GM21529 (cell line): ENCODE measurements at regions not wholly inside any gene's neighbourhood (a gene's known extent, or its start where the extent isn't known, plus 50 kb on each side); places are given as distances from the start of the nearest gene placed in this dataset.

Source experiments
- ATAC-seq: cut with Tn5 transposase; IDR thresholded peaks from one replicate; pipeline ENCODE4 v1.9.1; 2021; ENCODE audit not compliant: unreplicated experiment

DNA sequence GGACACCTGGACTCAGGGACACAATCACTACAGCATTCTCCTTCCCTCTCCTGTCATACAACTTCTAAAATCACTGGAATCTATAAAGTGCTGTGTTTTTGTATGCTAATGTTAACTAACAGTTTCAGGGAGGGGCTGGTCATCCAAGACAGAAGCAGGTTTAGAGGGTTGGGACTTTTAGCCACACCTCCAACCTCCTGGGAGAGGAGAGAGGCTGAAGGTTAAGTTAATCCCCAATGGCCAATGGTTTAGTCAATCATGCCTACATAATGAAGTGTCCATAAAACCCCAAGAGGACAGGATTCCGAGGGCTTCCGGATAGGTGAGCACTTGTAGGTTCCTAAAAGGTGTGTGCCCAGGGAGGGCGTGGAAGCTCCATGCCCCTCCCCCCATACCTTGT, 219.3 kb upstream of the CTNNB1 start:
- no peak for ATAC-seq

DNA sequence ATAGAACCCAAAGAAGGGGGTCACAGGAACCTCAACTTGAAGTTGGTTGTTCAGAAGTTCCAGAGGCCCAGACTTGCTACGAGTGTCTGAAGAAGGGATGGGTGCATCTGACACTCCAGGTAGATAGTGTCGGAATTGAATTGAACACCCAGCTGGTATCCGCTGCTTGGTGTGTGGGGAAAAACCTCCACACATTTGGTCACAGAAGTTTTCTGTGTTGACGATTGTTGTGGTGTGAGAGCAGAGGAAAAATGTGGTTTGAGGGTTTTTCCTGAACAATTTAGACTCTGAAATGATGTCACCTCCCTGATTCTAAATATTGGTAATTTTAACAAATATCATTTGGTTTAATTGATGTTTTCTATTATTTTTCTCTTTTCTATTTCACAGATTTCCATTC, 218.8 kb upstream of the CTNNB1 start:
- no peak for ATAC-seq

DNA sequence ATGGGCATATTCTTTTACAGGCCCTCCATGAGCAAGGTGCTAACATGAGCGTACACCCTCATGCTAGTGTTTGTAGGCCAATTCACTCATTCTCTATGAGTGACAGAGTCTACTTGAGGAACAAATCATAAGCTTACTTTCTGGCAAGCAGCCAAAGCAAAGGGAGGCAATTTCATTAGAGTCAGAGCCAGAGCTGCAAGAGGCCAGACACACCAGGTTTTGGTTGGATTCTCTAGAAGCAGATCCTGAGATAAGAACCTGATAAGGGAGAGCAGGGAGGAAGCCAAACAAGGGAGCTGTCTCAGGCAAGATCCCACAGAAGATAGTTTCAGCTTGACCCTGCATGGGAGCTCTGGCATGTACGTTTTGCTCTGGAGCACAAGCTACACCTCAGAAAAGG, 214.1 kb upstream of the CTNNB1 start:
- no peak for ATAC-seq

DNA sequence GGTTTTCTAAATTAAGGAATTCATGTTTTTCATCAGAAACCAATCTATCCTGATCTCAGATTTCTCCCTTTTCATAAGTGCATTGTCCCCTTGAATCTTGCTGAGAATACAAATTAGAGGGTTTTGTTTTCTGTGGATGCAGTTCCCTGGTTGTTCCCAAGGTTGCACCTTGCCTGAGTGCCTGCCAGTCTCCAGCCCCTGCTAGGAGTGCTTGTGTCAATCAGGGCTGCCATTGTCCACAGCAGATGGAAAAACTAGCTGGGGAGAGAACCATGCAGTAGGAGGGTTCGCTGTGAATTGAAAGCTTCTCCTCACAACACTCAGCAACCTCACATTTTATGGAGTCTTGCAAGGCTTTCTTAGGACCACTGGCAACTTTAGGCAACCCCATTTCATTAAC, 210.8 kb upstream of the CTNNB1 start:
- ATAC-seq: no peak

DNA sequence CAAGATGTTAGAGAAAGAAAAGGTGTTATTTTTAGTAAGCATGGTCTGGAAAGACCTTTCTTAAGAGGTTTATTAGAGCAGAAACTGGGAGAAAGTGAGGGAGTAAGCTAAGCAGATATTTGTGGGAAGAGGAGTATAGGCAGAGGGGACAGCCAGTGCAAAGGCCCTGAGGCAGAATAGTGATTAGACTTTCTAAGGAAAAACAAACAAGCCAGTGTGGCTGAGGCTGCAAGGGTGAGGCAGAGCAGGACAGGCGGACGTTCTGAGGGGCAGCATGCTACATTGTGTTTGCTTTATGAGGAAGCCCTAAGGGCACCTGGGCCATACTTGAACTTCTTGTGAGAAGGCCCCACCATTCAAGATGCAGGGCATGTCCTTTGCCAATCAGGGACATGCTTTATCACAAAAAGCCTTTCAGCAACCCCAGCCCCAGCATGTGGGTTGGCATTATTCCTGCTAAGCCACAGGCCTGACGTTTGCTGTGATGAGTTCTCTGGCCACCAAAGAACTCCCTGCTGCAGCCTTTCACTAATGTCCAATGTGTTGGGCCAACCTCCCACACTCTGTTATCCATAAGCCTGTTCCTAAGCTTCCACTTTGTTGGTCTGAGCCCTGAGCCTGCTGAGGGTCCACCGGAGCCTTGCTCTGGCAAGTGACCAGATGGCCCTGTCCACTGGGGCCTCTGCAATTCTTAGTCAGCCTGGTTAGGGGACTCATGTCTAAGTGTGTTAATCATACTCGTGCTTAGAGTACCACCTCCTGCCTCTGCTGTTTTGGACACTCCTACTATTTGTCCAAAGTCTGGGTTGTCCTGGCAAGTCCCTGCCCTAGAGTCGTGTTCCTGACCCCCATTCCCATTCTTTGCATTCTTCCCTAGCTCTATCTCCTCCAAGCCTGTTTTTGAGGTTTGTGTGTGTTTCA, 209.9 kb upstream of the CTNNB1 start:
- no peak for ATAC-seq

DNA sequence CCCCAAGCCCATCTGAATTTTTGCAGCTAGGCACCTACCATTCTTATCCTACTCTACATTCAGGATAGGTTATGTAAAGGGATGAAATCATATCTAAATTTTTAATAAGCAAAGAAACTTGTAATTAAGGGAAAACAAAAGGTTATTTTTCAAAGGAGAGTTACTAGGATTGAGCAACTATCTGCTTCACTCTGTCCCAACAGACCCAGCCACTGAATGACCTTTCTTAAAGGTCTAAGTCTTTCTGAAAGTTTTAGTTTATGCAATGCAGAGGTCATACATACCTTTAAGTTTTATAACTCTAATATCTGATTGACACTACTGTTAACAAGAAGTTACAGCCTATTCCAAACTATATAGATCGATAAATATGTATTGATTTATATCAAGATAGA, 209.2 kb upstream of the CTNNB1 start:
- no peak for ATAC-seq

DNA sequence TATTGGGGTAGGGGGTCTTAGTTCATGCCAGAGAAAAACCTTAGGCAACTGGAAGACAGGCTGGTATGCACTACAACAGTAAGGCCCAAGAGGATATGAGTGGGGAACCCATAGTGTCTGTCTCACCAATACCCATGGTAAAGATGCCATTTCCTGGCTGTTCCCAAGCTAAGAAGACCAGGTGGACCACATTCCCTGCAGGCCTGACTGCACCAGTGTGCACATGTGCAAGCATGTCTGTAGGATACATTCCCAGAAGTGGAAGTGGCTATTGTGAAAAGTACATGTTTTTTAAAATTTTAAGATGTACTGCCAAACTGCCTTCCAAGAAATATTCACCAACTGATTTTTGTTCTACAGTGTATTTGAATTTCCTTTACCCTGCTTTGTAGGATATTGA, 207.3 kb upstream of the CTNNB1 start:
- ATAC-seq: no peak

DNA sequence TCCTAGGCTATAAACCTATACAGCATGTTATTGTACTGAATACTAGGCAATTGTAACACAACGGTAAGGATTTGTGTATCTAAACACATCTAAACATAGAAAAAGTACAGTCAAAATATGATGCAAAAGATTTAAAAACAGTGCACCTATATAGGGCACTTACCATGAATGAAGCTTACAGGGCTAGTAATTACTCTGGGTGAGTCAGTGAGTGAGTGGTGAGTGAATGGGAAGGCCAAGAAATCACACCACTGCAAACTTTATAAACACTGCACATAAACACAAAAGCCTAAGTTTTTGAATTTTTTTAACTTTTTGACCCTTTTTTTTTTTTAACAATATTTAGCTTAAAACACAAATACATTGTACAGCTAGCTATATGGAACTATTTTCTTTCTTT, 204.7 kb upstream of the CTNNB1 start:
- ATAC-seq: no peak

DNA sequence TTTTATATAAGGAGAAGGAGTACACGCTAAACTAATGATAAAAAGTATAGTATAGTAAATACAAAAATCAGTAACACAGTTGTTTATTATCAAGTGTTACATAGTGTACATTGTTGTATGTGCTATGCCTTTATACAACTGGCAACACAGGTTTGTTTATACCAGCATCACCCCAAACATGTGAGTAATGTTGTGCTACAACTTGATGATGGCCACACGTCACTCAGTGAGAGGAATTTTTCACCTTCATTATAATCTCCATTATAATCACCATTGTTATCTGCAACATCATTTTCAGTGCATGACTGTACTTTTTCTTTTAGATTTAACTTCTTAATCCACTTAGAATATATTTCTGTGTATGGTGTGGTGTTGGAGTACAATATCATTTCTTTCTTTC, 204.0 kb upstream of the CTNNB1 start:
- no peak for ATAC-seq

DNA sequence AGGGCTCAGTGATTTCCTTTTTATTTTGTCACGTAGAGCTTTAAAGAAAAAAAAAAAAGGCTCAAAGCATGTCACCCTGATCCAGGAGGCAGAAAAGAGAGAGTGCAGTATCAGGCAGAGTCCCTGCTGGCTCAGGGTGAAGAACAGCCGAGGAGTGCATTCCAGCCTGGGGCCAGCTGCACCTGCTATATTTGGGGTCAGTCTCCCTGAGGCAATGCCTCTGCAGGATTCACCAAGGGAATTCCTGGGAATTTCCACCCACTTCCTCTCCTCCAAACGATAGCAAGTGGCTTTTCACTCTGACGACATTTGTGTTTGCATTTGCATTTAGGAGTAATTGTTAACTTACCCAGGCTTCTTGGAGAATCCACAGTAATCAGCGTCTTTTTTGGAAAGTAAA, 202.9 kb upstream of the CTNNB1 start:
- ATAC-seq: no peak

DNA sequence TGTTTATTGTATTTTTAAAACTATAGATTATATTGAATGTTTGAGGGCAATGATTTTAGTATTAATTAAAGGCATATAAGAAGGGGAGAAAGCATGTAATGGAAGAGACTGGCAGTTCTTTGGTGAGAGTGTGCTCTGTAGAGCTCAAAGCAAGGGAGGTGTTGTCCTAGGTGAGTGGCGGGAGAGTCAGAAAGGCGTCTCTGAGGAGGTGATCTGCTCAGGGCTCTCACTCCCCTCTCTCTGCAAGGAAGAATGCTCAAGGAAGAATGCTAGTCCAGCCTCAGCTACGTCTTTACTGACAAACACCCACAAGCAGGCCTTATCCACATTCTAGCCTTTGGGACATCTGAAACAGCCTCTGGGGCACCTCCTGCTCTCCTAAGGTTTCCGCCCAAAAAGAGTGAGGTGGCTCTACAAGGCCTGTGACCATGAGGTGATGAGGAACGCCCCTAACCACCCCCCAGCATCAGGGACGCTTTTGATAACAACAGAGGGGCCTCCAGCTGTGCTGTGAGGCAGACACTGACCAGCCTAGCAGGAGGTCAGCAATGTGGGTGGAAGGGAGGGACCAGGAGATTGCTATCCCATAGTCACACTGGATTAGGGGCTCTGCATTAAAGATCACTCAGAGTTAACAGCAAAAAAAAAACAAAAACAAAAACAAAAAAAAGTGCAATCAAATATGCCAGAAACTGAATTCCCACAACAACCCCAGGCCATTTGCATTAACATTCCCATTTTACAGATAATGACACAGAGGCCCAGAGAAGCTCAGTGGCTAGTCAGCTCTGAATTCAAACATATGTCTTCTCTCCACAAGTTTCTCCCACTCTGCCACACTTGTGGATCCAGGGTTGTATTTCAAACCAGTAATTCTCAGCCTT, 202.2 kb upstream of the CTNNB1 start:
- no peak for ATAC-seq

DNA sequence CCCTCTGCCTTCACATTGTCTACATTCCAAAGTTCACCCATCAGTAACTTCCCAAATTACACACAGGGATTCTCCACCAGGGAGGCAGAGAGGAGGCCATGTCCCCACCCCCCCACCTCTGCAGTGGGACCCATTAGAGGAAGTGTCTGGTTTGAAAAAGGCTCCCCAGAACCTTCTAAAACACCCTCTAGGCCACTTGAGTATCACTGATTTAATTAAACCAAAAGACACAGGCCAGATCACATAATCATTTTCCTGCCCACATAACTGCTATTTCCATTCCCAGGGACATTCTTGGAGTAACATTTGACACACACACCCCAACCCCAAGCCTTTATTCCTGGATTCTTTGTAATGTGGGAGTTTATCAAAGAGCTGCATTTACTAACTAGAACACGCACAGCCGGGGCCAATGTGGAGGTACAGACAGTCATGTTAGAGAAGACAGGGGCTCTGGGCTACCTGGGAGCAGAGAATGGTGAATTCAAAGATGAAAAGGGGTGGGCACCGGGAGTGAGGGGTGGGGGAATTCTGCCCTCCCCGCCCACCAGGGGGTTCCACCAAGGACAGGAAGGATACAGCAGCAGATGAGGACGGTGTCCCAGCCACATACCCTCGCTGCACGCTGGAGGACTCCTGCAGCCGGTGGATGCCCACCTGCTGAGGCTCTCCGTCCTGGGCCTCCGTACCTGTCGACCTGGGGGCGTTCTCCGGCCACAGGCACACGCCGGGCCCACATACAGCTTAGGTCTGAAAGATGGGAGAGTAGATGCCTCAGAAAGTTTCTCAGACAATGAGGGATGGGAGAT, 201.4 kb upstream of the CTNNB1 start:
- no peak for ATAC-seq

DNA sequence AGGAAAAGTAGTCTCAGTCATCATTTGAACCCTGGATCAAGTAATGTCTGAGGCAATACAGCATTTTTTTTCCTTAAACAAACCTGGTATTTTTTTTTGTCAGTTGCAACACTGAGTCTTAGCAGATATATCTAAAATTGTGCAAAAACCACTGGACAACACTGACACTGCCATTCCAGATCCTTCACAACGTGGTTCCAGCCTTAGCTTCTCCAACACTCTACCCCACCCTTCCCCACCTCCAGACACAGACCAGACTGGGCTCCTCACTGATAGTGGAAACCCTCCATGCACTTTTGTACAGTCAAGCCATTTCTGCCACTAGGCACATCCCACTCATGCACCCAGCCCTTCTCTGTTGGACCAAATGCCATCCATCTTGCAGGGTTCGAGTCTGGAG, 199.6 kb upstream of the CTNNB1 start:
- no peak for ATAC-seq

DNA sequence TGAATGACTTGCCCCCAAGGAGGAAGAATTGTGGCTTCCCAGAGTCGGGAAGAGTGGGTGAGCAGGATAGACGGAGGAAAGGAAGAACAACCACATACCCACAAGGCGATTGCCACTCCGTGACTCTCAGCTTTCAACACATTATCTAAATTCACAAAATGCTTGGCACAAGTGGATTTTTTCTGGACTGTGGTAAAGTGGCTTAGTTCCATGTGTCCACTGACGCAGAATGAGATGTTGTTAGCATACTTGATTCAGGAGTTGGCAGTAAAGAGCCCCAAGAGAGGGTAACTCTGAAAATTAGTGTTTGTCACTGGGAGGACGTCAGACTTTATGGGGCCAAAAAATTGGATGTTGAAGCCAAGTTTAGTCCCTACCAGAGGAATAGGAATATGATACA, 198.8 kb upstream of the CTNNB1 start:
- ATAC-seq: no peak

DNA sequence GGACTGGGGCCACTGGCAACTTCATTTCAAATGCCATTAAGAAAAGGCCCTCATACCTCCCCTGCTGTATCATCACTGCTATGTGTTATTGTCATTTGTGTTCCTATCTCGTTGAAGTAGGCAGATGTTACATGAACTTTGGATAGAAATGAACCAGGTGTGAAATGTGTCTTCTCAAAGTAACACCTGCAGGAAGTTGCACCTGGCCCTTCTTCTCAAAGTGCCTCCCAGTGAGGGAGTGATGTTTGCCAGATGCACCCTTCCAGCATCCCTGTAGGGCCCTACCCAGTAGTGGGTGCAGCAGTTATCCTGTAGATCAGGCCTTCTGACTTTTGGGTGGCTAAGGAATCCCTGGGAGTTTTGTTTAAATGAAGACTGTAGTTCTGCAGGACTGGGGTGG, 197.7 kb upstream of the CTNNB1 start:
- no peak for ATAC-seq

DNA sequence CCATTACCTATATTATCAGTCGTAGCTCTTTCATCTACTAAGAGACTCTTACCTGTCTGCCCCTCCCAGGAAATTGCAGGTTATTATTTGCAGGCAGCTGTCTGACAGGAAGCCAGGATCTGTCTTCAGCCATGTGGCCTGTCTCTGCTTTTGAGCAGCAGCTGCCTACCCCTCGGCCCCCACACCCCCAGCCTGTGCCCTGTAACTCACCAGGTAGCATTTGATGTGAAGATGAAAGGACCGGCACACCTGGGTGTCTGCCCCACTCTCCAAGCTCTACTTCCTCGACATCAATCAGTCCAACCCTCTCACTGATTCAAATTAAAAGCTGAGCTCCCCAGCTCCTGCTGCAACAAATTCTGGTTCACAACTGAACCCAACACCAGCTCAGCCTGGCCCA, 197.2 kb upstream of the CTNNB1 start:
- ATAC-seq: no peak

DNA sequence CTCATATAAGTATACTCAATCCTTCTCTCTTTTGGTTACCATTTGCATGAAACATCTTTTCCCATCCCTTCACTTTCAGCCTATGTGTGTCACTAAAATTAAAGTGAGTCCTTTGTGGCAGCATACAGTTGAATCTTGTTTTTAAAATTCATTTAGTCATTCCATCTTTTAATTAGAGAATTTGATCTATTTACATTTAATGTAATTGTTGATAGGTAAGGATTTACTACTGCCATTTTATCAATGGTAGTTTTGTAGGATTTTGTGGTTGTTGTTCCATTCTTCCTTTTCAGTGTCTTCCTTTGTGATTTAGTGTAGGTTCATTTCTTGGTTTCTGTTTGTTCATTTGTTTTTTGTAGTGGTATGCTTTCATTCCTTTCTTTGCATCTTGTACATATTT, 191.9 kb upstream of the CTNNB1 start:
- no peak for ATAC-seq

DNA sequence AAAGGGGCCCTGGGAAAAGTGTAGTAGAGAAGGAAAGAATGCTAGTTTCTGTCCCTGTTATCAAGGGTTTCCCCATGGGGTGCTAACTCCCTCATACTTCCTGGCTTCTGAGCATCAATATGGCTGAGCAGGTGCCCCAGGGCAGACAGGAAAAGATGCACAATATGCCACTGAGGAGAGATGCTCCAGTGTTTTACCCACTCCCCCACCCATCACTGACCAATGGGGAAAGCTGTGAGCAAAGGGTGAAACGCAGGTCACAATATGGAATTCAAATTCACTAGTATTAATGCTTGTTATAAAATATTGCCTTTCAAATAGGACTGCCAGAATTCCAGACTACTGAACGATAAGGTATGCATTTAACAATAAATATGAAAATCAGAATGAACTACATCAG, 187.5 kb upstream of the CTNNB1 start:
- no peak for ATAC-seq

DNA sequence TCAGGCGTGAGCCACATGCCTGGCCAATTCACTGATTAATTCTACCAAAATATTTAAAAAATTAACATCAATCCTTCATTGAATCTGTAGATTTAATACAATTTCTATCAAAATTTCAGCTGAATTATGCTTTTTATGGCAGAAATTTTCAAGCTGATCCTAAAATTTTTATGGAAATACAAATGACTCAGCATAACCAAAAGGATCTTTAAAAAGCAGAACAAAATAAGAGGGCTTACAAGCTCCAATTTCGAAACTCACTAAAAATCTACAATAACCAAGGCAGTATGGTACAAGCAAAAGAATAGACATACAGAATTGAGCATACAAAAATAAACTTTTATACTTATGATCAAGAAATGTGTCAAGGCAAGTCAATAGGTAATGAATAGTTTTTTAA, 180.4 kb upstream of the CTNNB1 start:
- ATAC-seq: no peak

DNA sequence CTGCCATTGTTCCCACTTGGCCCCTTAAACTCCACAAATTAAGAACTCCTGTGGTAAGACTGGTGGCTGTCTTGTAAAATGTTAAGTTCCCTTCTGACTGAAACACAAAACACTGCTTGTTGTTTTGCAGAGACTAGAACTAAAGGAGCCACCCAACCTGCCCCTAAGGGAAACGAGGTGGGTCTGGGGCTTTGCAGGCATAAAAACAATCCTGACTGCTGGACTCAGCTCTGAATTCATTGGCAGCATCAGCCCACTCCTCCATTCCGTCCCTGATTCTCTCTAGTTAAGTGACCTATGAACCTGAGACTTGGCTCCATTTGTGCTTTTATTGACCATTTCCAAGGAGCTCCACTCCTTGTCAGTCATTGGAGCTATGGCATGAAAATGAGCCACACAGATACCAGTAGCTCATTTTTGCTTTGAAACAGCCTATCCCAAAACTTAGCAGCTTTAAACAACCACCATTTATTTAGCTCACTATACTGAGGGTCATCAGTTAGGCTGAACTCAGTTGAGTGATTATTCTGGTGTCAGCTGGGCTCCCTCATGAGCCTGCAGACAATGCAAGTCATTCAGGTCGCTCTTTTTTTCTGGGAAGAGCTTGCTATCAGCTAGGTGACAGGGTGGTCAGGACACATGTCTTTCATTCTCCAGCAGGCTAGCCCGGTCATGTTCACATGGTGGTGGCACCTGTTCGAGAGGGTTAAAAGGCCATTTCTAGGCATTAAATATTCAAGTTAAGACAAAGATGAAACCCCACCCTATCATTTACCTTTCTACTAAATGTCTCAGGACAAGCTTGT, 175.1 kb upstream of the CTNNB1 start:
- ATAC-seq: no peak
